ENCODE measurements at regions not wholly inside any gene's neighbourhood (a gene's known extent, or its start where the extent isn't known, plus 50 kb on each side); places are given as distances from the start of the nearest gene placed in this dataset.

GRCh38 chr3:3699816-3700633, 99.2 kb upstream of the LRRN1 start:
- TF ChIP-seq EZH2 (IDR thresholded peaks at IDR 0.05; ENCODE audit: insufficient read depth, low read length) (no peak), CTCF (IDR thresholded peaks at IDR 0.05; ENCODE audit: insufficient read depth, low read depth, low read length) (no peak)
